Keratinocyte (primary cell): ENCODE measurements at regions not wholly inside any gene's neighbourhood (a gene's known extent, or its start where the extent isn't known, plus 50 kb on each side); places are given as distances from the start of the nearest gene placed in this dataset.

Source experiments
- DNase-seq: peaks from one replicate; pipeline ENCODE4 v3.0.0-alpha.2; 2011; ENCODE audit warnings: low read depth, missing footprints, low spot score
- FAIRE-seq: peaks from 2 replicates; lab custom pipeline; 2011; peaks lifted over from hg19 to GRCh38; lab: Jason Lieb, UNC
- H2AFZ ChIP-seq: 2 replicates; pipeline ENCODE4 v1.6.0; 2012; ENCODE audit warnings: low read length, control low read depth, inconsistent platforms; ENCODE audit not compliant: control insufficient read depth
- H3K27ac ChIP-seq: 2 replicates; pipeline ENCODE4 v1.5.1; 2011; ENCODE audit warnings: low read length; ENCODE audit not compliant: control insufficient read depth, insufficient read depth
- H3K27me3 ChIP-seq: 3 replicates; pipeline ENCODE4 v1.6.0; 2011; ENCODE audit warnings: low read length; ENCODE audit not compliant: control insufficient read depth, insufficient read depth; ENCODE audit errors: extremely low read depth
- H3K36me3 ChIP-seq, 2 experiments: 2 replicates in 1 of 2; 3 replicates in 1 of 2; pipeline ENCODE4 v1.5.1; 2011; ENCODE audit warnings: low read length in 2 of 2, mild to moderate bottlenecking in 1 of 2; ENCODE audit not compliant: control insufficient read depth in 2 of 2, insufficient read depth in 2 of 2; ENCODE audit errors: extremely low read depth in 1 of 2
- H3K4me1 ChIP-seq: 3 replicates; pipeline ENCODE4 v1.5.1; 2011; ENCODE audit warnings: low read length; ENCODE audit not compliant: control insufficient read depth, insufficient read depth; ENCODE audit errors: extremely low read depth
- H3K4me2 ChIP-seq: 3 replicates; pipeline ENCODE4 v1.6.0; 2011; ENCODE audit warnings: low read depth, low read length; ENCODE audit not compliant: control insufficient read depth, insufficient read depth; ENCODE audit errors: extremely low read depth
- H3K4me3 ChIP-seq, 3 experiments: fragments of 200-600 bp in 1 of 3; sonication (generic) in 1 of 3; 2 replicates in 2 of 3; 3 replicates in 1 of 3; pipeline ENCODE4 v1.5.1; 2011 to 2016; ENCODE audit warnings: low read length in 3 of 3, mild to moderate bottlenecking in 3 of 3, control low read depth in 2 of 3, inconsistent platforms in 1 of 3, low read depth in 1 of 3, mixed read lengths in 1 of 3, mixed run types in 1 of 3, moderate library complexity in 1 of 3; ENCODE audit not compliant: control insufficient read depth in 2 of 3, insufficient read depth in 2 of 3; ENCODE audit errors: extremely low read depth in 1 of 3
- H3K79me2 ChIP-seq: 2 replicates; pipeline ENCODE4 v1.6.0; 2012; ENCODE audit warnings: low read length; ENCODE audit not compliant: control insufficient read depth, insufficient read depth
- H3K9ac ChIP-seq: 3 replicates; pipeline ENCODE4 v1.6.0; 2011; ENCODE audit warnings: low read length; ENCODE audit not compliant: control insufficient read depth, insufficient read depth; ENCODE audit errors: extremely low read depth
- H3K9me1 ChIP-seq: 3 replicates; pipeline ENCODE4 v1.6.0; 2011; ENCODE audit warnings: low read length; ENCODE audit not compliant: control insufficient read depth, insufficient read depth; ENCODE audit errors: extremely low read depth
- H3K9me3 ChIP-seq: 2 replicates; pipeline ENCODE4 v1.5.1; 2012; ENCODE audit warnings: low read depth, low read length; ENCODE audit not compliant: control insufficient read depth
- H4K20me1 ChIP-seq: 3 replicates; pipeline ENCODE4 v1.6.0; 2011; ENCODE audit warnings: low read length; ENCODE audit not compliant: control insufficient read depth, insufficient read depth; ENCODE audit errors: extremely low read depth
- EZH2 ChIP-seq: IDR thresholded peaks from one replicate; pipeline ENCODE4 v1.6.1; 2012; ENCODE audit warnings: inconsistent platforms, mild to moderate bottlenecking, low read length, moderate library complexity
- dilution Hi-C: fragments of 300-500 bp; cut with MboI; formaldehyde crosslinking; loops from one replicate; pipeline ENCODE4 v1.7.0; 2020; ENCODE audit warnings: low sequenced_read_pairs; ENCODE audit not compliant: extremely low pct_ligation_motif_present
- TF ChIP-seq, protein P1 (sequence below), 3 experiments: IDR thresholded peaks in 1 of 3; conservative IDR thresholded peaks in 1 of 3; optimal IDR thresholded peaks in 1 of 3; 2 replicates in 2 of 3; 3 replicates in 1 of 3; pipeline versions ENCODE3 to v1.5.1; 2011; ENCODE audit warnings: low read length in 3 of 3, mild to moderate bottlenecking in 3 of 3, moderate library complexity in 2 of 3, control low read depth in 1 of 3, inconsistent platforms in 1 of 3; ENCODE audit not compliant: insufficient read depth in 2 of 3; ENCODE audit errors: extremely low read depth in 1 of 3

DNA sequence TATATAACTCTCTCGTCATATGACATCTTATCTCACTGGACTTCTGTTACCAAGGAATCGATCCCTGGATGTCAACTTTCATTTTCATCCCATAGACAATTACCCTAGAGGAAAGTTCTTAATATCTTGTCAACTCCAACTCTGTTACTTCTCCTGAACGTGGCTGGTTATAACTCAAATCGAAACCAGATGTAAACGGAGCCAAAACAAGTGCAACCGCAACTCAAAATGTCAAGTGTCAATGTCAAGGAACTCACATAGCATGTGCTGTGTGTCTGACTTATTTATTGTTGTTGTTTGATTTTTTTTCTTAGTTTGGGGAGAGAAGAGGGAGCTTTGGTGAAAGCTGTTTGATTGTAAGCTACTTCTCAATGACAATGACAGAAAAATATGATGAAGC lies 108.6 kb downstream of the VIP start:
- H3K36me3 ChIP-seq: no peaks in the 10 kb centered on the region
- no peaks in the 10 kb centered on the region for H3K9me3 ChIP-seq
- no peak overlapping the region for H3K9ac ChIP-seq
- DNase-seq (no peak), FAIRE-seq (no peak)
- H3K9me1 ChIP-seq: no peaks in the 10 kb centered on the region
- H3K4me3 ChIP-seq: no peak overlapping the region
- H3K79me2 ChIP-seq: no peaks in the 10 kb centered on the region
- H4K20me1 ChIP-seq: no peaks in the 10 kb centered on the region
- no peak overlapping the region for H3K4me2 ChIP-seq
- no peak overlapping the region for H2AFZ ChIP-seq
- no peaks in the 10 kb centered on the region for H3K27me3 ChIP-seq
- TF ChIP-seq, protein P1, sequence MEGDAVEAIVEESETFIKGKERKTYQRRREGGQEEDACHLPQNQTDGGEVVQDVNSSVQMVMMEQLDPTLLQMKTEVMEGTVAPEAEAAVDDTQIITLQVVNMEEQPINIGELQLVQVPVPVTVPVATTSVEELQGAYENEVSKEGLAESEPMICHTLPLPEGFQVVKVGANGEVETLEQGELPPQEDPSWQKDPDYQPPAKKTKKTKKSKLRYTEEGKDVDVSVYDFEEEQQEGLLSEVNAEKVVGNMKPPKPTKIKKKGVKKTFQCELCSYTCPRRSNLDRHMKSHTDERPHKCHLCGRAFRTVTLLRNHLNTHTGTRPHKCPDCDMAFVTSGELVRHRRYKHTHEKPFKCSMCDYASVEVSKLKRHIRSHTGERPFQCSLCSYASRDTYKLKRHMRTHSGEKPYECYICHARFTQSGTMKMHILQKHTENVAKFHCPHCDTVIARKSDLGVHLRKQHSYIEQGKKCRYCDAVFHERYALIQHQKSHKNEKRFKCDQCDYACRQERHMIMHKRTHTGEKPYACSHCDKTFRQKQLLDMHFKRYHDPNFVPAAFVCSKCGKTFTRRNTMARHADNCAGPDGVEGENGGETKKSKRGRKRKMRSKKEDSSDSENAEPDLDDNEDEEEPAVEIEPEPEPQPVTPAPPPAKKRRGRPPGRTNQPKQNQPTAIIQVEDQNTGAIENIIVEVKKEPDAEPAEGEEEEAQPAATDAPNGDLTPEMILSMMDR (optimal IDR thresholded peaks at IDR 0.05 in 1 of 3, IDR thresholded peaks at IDR 0.05 in 1 of 3, conservative IDR thresholded peaks at IDR 0.05 in 1 of 3; ENCODE audit: extremely low read depth in 1 of 3, insufficient read depth in 2 of 3, low read length in 3 of 3): no peak
- TF ChIP-seq EZH2: no peak
- no peak overlapping the region for H3K27ac ChIP-seq
- dilution Hi-C loops: no loop called here
- no peaks in the 10 kb centered on the region for H3K4me1 ChIP-seq

DNA sequence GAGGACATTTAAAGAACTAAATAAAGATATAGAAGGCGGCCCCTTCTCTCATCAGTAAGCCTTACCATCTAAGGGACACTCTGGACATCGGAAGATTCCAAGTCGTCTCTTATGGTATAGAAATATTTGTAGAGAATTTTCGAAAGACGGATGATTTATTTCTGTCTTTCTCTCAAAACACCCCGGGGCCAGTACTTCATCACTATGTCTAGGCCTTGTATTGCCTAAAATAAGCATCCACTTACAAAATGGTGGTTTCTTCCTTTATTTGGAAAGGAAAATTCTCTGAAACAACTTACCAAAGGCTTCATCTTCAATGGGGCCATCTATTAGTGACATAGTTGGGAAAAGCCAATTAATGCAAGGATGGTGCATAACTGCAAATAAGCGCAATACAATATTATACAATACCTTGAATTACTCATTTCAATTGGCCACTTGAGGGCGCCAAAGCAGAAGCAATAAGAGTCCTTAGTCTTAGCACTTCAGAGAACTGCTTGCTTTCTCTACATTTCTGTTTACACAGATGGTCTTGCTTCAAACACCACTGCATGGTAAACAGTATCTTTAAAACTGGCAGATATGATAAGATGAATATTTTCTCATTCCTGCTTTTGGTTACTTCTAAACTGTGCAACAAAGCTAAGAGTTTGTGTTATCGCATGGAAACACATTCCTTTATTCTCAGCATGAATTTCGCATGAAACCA lies 113.2 kb downstream of the VIP start:
- Histone ChIP-seq H3K79me2 (no peaks in the 10 kb centered on the region), H4K20me1 (no peaks in the 10 kb centered on the region), H3K4me1 (no peaks in the 10 kb centered on the region), H3K27me3 (no peaks in the 10 kb centered on the region), H2AFZ (no peak overlapping the region), H3K4me2 (no peak overlapping the region), H3K9ac (no peak overlapping the region), H3K36me3 (no peaks in the 10 kb centered on the region), H3K9me3 (no peaks in the 10 kb centered on the region), H3K27ac (no peak overlapping the region), H3K9me1 (no peaks in the 10 kb centered on the region), H3K4me3 (no peak overlapping the region)
- dilution Hi-C loops: no loop called here
- peak; percentile 4 for DNase-seq
- peak; percentile 36 for FAIRE-seq
- TF ChIP-seq EZH2: no peak
- TF ChIP-seq, protein P1 (optimal IDR thresholded peaks at IDR 0.05 in 1 of 3, IDR thresholded peaks at IDR 0.05 in 1 of 3, conservative IDR thresholded peaks at IDR 0.05 in 1 of 3; ENCODE audit: extremely low read depth in 1 of 3, insufficient read depth in 2 of 3, low read length in 3 of 3): peak in 2 of 3 experiments; percentile 54 to 60
